Umbilical cord (tissue), 1 donor: ENCODE measurements at regions not wholly inside any gene's neighbourhood (a gene's known extent, or its start where the extent isn't known, plus 50 kb on each side); places are given as distances from the start of the nearest gene placed in this dataset.
A peak's percentile ranks its signal among the peaks of the same experiment; 100 is the strongest.
"Not testable (repeated sequence)": the region's sequence is repeated elsewhere in the genome, so short reads cannot be mapped to it uniquely, and the experiment has no call there.

Experiments used
- DNase-seq: peaks from one replicate; pipeline ENCODE4 v3.0.0-alpha.2; 2015; ENCODE audit warnings: low spot score

GRCh38 chr6:168913231-168913865 lies 340.3 kb downstream of the THBS2 start:
- DNase-seq, result not testable (repeated sequence)

- no peak for DNase-seq
These were observed 344.4 kb downstream of the THBS2 start for GRCh38 chr6:168909288-168909687.

- DNase-seq, result no peak
These were observed 344.8 kb downstream of the THBS2 start for GRCh38 chr6:168908887-168909286.

GRCh38 chr6:168908166-168908565 lies 345.5 kb downstream of the THBS2 start:
- no peak for DNase-seq

GRCh38 chr6:168906391-168906790 lies 347.3 kb downstream of the THBS2 start:
- DNase-seq, result no peak

- no peak for DNase-seq
These were observed 348.1 kb downstream of the THBS2 start for GRCh38 chr6:168905451-168906090.

- no peak for DNase-seq
These were observed 349.9 kb downstream of the THBS2 start for GRCh38 chr6:168903613-168904345.

GRCh38 chr6:168902075-168902474 lies 351.6 kb downstream of the THBS2 start:
- DNase-seq, result no peak

GRCh38 chr6:168901076-168901475 lies 352.6 kb downstream of the THBS2 start:
- DNase-seq, result no peak

- DNase-seq, result no peak
These were observed 357.3 kb downstream of the THBS2 start for GRCh38 chr6:168896321-168896720.

- peak; percentile 88 for DNase-seq
These were observed 358.4 kb downstream of the THBS2 start for GRCh38 chr6:168895102-168895812.

- DNase-seq, result no peak
These were observed 361.6 kb downstream of the THBS2 start for GRCh38 chr6:168892031-168892430.

GRCh38 chr6:168890981-168891365 lies 362.7 kb downstream of the THBS2 start:
- no peak for DNase-seq

- DNase-seq, result no peak
These were observed 363.2 kb downstream of the THBS2 start for GRCh38 chr6:168890306-168890980.

- DNase-seq, result peak; percentile 29
These were observed 364.8 kb downstream of the THBS2 start for GRCh38 chr6:168888786-168889345.

GRCh38 chr6:168888102-168888501 lies 365.5 kb downstream of the THBS2 start:
- no peak for DNase-seq

- DNase-seq, result no peak
These were observed 366.0 kb downstream of the THBS2 start for GRCh38 chr6:168887621-168888020.

- no peak for DNase-seq
These were observed 366.7 kb downstream of the THBS2 start for GRCh38 chr6:168886964-168887363.

GRCh38 chr6:168885751-168886742 lies 367.6 kb downstream of the THBS2 start:
- no peak for DNase-seq

- DNase-seq, result no peak
These were observed 368.4 kb downstream of the THBS2 start for GRCh38 chr6:168885196-168885595.
